GM19240 (cell line): ENCODE measurements at regions not wholly inside any gene's neighbourhood (a gene's known extent, or its start where the extent isn't known, plus 50 kb on each side); places are given as distances from the start of the nearest gene placed in this dataset.
"Not testable (repeated sequence)": the region's sequence is repeated elsewhere in the genome, so short reads cannot be mapped to it uniquely, and the experiment has no call there.

Experiments used
- DNase-seq: peaks from one replicate; pipeline ENCODE4 v3.0.0; 2011; ENCODE audit warnings: low spot score; ENCODE audit not compliant: insufficient read length

DNA sequence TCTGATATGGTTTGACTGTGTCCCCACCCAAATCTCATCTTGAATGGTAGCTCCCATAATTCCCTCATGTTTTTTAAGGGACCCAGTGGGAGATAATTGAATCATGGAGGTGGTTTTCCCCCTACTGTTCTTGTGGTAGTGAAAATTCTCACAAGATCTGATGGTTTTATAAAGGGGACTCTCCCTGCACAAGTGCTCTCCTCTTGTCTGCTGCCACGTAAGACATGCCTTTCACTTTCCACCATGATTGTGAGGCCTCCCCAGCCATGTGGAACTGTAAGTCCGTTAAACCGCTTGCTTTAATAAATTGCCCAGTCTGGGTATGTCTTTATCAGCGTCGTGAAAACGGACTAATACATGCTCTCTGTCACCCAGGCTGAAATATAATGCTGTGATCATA is 200.9 kb upstream of the SLIT2 start:
- DNase-seq, result no peak

GRCh38 chr4:20049889-20050288 is 201.8 kb upstream of the SLIT2 start:
- no peak for DNase-seq

DNA sequence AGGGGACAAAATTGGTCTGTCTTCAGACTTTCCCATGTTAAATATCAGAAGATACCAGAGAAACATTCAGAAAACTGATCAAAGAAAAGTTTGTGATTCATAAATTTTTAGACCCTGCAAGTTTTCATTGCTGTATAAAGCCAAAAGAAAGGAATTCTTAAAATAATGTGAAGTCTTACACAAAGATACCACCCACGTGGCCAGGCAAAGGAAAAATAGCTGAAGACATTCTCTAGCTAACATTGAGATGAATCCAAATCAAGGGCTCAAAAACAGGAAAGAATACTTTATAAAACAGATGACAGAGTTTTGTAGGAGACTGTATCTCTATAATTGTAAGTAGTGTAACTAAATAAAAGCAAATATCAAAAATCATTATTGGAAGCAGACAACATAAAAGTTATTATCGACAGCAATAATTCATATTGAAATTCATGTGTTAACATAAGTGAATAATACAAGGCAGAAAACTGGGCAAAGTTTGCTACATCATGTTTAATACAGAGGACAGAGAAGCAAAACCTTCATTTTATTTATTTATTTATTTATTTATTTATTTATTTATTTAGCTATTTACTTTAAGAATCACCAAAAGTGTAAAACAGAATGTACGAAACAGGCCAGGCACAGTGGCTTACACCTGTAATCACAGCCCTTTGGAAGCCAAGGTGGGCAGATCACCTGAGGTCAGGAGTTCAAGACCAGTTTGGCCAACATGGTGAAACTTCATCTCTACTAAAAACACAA is 204.6 kb upstream of the SLIT2 start:
- DNase-seq, result no peak

DNA sequence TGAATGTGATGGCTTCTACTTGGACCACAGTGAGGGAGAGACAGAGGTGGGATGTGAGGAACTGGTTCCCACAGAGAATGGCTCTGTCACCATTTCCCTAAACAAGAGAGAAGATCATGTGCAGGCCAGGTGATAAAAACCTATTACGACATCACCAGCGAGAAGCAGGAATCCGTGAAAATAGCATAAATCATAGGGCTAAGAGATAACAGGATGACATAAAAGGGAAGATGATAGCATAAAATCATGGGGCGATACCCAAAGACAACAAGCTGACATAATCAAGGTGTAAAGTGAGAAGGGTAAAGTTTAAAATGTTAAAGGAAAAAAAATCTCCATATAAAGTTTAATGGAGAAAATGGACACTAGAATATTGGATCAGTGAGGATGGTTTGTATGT is 205.5 kb upstream of the SLIT2 start:
- DNase-seq, result no peak

DNA sequence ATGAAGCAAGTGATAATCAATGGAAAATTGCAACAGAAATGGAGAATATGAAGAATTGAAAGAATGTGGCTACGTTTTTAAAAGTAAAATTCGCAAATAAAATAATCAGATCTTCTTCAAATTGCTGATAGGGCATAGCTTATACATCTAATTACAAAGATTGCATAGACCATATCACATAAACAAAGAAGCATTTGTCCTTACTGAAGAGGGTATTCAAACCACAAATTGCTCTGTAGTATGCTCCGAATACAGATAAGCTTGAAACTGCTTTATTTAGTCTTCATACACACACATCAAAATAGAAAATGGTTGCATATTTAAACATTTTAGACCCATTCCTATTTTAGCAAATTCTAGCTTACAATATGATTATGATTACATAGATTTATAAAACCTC is 206.7 kb upstream of the SLIT2 start:
- DNase-seq, result no peak

DNA sequence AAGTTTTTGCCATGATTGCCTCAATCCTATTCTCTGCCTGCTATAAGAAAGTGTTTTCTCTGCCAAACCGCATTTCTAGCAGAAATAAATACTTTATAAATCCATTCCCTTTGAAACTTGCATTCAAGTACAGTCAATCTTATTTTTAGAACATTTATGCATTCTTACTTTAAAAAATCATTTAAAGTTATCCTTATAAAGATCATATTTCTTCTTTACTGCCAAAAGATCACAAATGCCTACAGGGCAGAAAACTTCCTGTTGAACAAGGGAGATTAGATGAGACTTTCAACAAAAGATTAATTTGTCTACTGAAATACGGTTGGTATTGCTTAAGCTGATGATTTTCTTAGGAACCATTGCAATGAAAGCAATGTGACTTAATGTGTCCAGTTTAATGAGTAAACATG is 207.2 kb upstream of the SLIT2 start:
- no peak for DNase-seq

GRCh38 chr4:20043991-20044390 is 207.7 kb upstream of the SLIT2 start:
- DNase-seq, result no peak

GRCh38 chr4:20042769-20043168 is 208.9 kb upstream of the SLIT2 start:
- no peak for DNase-seq

- no peak for DNase-seq
Measured at GRCh38 chr4:20041839-20042407, 209.8 kb upstream of the SLIT2 start.

GRCh38 chr4:20037745-20038144 is 214.0 kb upstream of the SLIT2 start:
- no peak for DNase-seq

DNA sequence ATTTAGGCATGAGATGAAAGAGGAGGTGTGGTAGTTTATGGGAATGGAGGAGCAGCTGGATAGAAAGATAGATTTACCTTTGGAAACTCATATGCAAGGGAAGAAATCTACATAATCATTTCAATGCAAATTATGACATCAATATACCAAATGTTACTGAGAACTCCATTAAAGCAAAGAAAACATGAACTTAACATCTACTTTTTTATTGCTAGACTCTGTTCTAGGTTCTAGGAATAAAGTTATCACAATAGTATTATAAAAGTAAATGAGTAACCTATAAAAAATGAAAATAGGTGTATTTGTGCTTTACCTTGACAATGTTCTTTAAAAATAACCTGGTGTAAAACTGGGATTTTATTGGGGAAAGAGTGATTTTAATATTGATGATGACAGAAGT is 221.6 kb upstream of the SLIT2 start:
- no peak for DNase-seq

GRCh38 chr4:20028645-20029044 is 223.1 kb upstream of the SLIT2 start:
- no peak for DNase-seq

GRCh38 chr4:20026456-20026855 is 225.2 kb upstream of the SLIT2 start:
- no peak for DNase-seq

GRCh38 chr4:20022471-20022870 is 229.2 kb upstream of the SLIT2 start:
- DNase-seq, result no peak

- DNase-seq, result no peak
Measured at GRCh38 chr4:20020056-20020455, 231.6 kb upstream of the SLIT2 start.

DNA sequence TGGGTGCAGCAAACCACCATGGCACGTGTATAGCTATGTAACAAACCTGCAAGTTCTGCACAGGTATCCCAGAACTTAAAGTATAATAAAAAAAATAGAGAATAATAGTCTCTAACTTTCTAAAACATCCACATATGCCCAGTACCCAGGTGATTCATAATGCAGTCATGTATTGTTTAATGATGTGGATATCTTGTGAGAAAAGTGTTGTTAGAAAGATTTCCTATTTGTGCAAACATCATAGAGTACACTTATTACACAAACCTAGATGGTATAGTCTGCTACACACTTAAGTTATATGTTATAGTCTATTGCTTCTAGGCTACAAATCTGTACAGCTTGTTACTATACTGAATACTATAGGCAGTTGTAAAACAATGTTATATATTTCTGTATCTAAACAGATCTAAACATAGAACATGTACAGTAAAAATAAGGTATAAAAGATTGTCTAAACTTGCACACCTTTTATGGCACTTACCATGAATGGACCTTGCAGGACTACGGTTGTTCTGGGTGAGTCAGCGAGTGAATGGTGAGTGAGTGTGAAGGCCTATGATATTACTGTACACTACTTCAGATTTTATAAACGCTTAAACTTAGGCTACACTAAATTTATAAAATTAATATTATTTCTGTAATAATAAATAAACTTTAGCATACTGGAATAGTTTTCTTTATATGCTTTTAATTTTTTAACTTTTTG is 232.2 kb upstream of the SLIT2 start:
- DNase-seq, result no peak

DNA sequence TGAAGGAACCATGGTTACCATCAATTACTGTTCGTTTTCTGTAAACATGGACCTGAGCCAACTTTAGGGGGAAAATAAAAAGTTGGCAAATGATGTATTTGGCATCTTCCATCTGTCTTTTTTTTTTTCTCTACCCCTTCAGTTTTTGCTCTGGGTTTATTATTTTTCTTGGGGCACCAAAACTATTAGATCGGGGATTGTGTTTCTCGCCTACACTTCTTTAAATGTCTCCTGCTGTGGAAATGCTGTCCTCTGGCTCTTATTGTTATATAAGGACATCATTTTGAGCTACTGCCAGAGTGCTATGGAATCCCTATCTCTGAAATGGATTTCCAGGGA is 234.0 kb upstream of the SLIT2 start:
- DNase-seq, result no peak

- no peak for DNase-seq
Measured at GRCh38 chr4:20017070-20017776, 234.5 kb upstream of the SLIT2 start.

DNA sequence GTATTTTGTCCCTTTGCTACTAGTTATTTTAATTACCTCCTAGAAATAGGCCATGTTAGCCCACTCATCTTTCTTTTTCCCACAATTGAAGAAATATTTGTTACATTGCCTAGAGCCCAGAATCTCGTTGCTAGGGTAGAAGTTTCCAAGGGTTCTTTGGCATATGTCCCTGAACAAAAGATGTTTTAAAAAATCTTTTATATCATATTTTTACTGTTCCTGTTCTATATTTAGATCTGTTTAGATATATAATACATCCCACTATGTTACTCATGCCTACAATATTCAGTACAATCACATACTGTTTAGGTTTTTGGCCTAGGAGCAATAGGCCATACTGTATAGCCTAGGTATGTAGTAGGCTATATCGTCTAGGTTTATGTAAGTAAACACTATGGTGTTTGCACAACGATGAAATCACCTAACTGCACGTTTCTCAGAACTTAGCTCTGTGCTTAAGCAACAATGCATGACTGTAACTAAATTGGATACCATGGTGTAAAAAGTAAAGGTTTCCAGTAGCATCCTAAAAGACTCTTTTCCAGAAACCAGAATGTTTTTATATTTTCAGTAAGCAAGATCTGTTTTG is 236.0 kb upstream of the SLIT2 start:
- no peak for DNase-seq

DNA sequence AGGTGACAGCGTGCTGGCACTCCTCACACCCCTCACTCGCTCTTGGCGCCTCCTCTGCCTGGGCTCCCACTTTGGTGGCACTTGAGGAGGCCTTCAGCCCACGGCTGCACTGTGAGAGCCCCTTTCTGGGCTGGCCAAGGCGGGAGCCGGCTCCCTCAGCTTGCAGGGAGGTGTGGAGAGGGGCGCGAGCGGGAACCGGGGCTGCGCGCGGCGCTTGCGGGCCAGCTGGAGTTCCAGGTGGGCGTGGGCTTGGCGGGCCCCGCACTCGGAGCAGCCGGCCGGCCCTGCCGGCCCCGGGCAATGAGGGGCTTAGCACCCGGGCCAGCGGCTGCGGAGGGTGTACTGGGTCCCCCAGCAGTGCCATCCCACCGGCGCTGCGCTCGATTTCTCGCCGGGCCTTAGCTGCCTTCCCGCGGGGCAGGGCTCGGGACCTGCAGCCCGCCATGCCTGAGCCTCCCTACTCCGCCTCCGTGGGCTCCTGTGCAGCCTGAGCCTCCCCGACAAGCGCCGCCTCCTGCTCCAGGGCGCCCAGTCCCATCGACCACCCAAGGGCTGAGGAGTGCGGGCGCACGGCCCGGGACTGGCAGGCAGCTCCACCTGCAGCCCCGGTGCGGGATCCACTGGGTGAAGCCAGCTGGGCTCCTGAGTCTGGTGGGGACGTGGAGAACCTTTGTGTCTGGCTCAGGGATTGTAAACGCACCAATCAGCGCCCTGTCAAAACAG is 247.7 kb upstream of the SLIT2 start:
- not testable (repeated sequence) for DNase-seq

GRCh38 chr4:19999775-20000414 is 251.8 kb upstream of the SLIT2 start:
- no peak for DNase-seq
